Keratinocyte (primary cell): ENCODE measurements at regions not wholly inside any gene's neighbourhood (a gene's known extent, or its start where the extent isn't known, plus 50 kb on each side); places are given as distances from the start of the nearest gene placed in this dataset.
"Not testable (repeated sequence)": the region's sequence is repeated elsewhere in the genome, so short reads cannot be mapped to it uniquely, and the experiment has no call there.

ENCODE experiments used
- CTCF ChIP-seq, 3 experiments: IDR thresholded peaks in 1 of 3; conservative IDR thresholded peaks in 1 of 3; optimal IDR thresholded peaks in 1 of 3; 2 replicates in 2 of 3; 3 replicates in 1 of 3; pipeline versions ENCODE3 to v1.5.1; 2011; ENCODE audit warnings: low read length in 3 of 3, mild to moderate bottlenecking in 3 of 3, moderate library complexity in 2 of 3, control low read depth in 1 of 3, inconsistent platforms in 1 of 3; ENCODE audit not compliant: insufficient read depth in 2 of 3; ENCODE audit errors: extremely low read depth in 1 of 3
- EZH2 ChIP-seq: IDR thresholded peaks from one replicate; pipeline ENCODE4 v1.6.1; 2012; ENCODE audit warnings: inconsistent platforms, mild to moderate bottlenecking, low read length, moderate library complexity

- not testable (repeated sequence) for TF ChIP-seq CTCF (optimal IDR thresholded peaks at IDR 0.05 in 1 of 3, IDR thresholded peaks at IDR 0.05 in 1 of 3, conservative IDR thresholded peaks at IDR 0.05 in 1 of 3; ENCODE audit: extremely low read depth in 1 of 3, insufficient read depth in 2 of 3, low read length in 3 of 3); EZH2
These were observed 55.1 kb upstream of the RBMX start for GRCh38 chrX:136935533-136936182.
